H9 (cell line): ENCODE measurements at regions not wholly inside any gene's neighbourhood (a gene's known extent, or its start where the extent isn't known, plus 50 kb on each side); places are given as distances from the start of the nearest gene placed in this dataset.
A peak's percentile ranks its signal among the peaks of the same experiment; 100 is the strongest.

Experiments used
- DNase-seq: peaks from one replicate; pipeline ENCODE4 v3.0.0-alpha.2; 2017
- H2AFZ ChIP-seq: one replicate; pipeline ENCODE4 v1.6.1; 2013; ENCODE audit warnings: mild to moderate bottlenecking, low read length, control low read depth, moderate library complexity
- H2AK5ac ChIP-seq: 2 replicates; pipeline ENCODE4 v1.6.1; 2013; ENCODE audit warnings: low read length, control low read depth, mixed read lengths; ENCODE audit not compliant: insufficient read length
- H2BK120ac ChIP-seq: one replicate; pipeline ENCODE4 v1.6.1; 2013; ENCODE audit warnings: low read depth, mild to moderate bottlenecking, low read length, control low read depth, inconsistent platforms; ENCODE audit not compliant: poor library complexity, severe bottlenecking
- H2BK12ac ChIP-seq: 2 replicates; pipeline ENCODE4 v1.6.1; 2013; ENCODE audit warnings: low read length, control low read depth, mixed read lengths, low read depth; ENCODE audit not compliant: insufficient read length
- H2BK15ac ChIP-seq: 2 replicates; pipeline ENCODE4 v1.6.1; 2013; ENCODE audit warnings: low read depth, low read length, control low read depth
- H2BK20ac ChIP-seq: one replicate; pipeline ENCODE4 v1.6.1; 2013; ENCODE audit warnings: low read depth, mild to moderate bottlenecking, low read length, control low read depth, inconsistent platforms; ENCODE audit not compliant: poor library complexity, severe bottlenecking
- H2BK5ac ChIP-seq: 2 replicates; pipeline ENCODE4 v1.6.1; 2013; ENCODE audit warnings: low read length, control low read depth, mixed read lengths; ENCODE audit not compliant: insufficient read length
- H3K14ac ChIP-seq: 2 replicates; pipeline ENCODE4 v1.6.1; 2013; ENCODE audit warnings: low read length, control low read depth; ENCODE audit not compliant: insufficient read depth
- H3K18ac ChIP-seq: 2 replicates; pipeline ENCODE4 v1.6.1; 2013; ENCODE audit warnings: low read depth, mild to moderate bottlenecking, mixed read lengths, low read length, control low read depth; ENCODE audit not compliant: insufficient read length
- H3K23ac ChIP-seq: 2 replicates; pipeline ENCODE4 v1.6.1; 2013; ENCODE audit warnings: low read length, control low read depth, mixed read lengths, low read depth; ENCODE audit not compliant: insufficient read length
- H3K23me2 ChIP-seq: 2 replicates; pipeline ENCODE4 v1.6.1; 2013; ENCODE audit warnings: low read depth, mild to moderate bottlenecking, mixed read lengths, low read length, control low read depth; ENCODE audit not compliant: insufficient read length, poor library complexity, severe bottlenecking
- H3K27ac ChIP-seq: 2 replicates; pipeline ENCODE4 v1.5.1; 2013; ENCODE audit warnings: low read length, control low read depth, mixed read lengths, low read depth; ENCODE audit not compliant: insufficient read length
- H3K27me3 ChIP-seq: 2 replicates; pipeline ENCODE4 v1.6.1; 2013; ENCODE audit warnings: low read length, control low read depth, inconsistent platforms; ENCODE audit not compliant: insufficient read depth
- H3K4ac ChIP-seq: 2 replicates; pipeline ENCODE4 v1.6.1; 2013; ENCODE audit warnings: low read depth, mild to moderate bottlenecking, control low read depth, inconsistent platforms, low read length, moderate library complexity
- H3K4me1 ChIP-seq: 2 replicates; pipeline ENCODE4 v1.6.1; 2013; ENCODE audit warnings: low read length, control low read depth, inconsistent platforms; ENCODE audit not compliant: insufficient read depth
- H3K4me2 ChIP-seq: 2 replicates; pipeline ENCODE4 v1.6.1; 2013; ENCODE audit warnings: low read length, control low read depth, mixed read lengths; ENCODE audit not compliant: insufficient read length, insufficient read depth
- H3K56ac ChIP-seq: 2 replicates; pipeline ENCODE4 v1.6.1; 2013; ENCODE audit warnings: low read depth, mild to moderate bottlenecking, mixed read lengths, low read length, control low read depth; ENCODE audit not compliant: insufficient read length
- H3K79me1 ChIP-seq: 2 replicates; pipeline ENCODE4 v1.6.1; 2013; ENCODE audit warnings: low read depth, mild to moderate bottlenecking, moderate library complexity, low read length, control low read depth, inconsistent platforms; ENCODE audit not compliant: insufficient read depth, poor library complexity, severe bottlenecking
- H3K79me2 ChIP-seq: 2 replicates; pipeline ENCODE4 v1.6.1; 2013; ENCODE audit warnings: low read length, control low read depth, inconsistent platforms; ENCODE audit not compliant: insufficient read depth
- H3K9ac ChIP-seq: 2 replicates; pipeline ENCODE4 v1.6.1; 2013; ENCODE audit warnings: low read length, control low read depth, mixed read lengths; ENCODE audit not compliant: insufficient read length; ENCODE audit errors: extremely low read depth
- H3K9me3 ChIP-seq: one replicate; pipeline ENCODE4 v1.6.1; 2013; ENCODE audit warnings: low read depth, low read length, inconsistent platforms; ENCODE audit not compliant: control insufficient read depth
- H3T11ph ChIP-seq: one replicate; pipeline ENCODE4 v1.6.1; 2013; ENCODE audit warnings: mild to moderate bottlenecking, low read length, control low read depth, inconsistent platforms
- H4K20me1 ChIP-seq: one replicate; pipeline ENCODE4 v1.6.1; 2013; ENCODE audit not compliant: control insufficient read depth, insufficient read length, insufficient read depth
- H4K5ac ChIP-seq: 2 replicates; pipeline ENCODE4 v1.6.1; 2013; ENCODE audit warnings: low read depth, mild to moderate bottlenecking, mixed read lengths, low read length, control low read depth; ENCODE audit not compliant: insufficient read length
- H4K8ac ChIP-seq: replicated peaks from 2 replicates; pipeline ENCODE4 v1.6.1; 2013; ENCODE audit warnings: low read length, control low read depth, mixed read lengths, low read depth; ENCODE audit not compliant: insufficient read length
- H4K91ac ChIP-seq: 2 replicates; pipeline ENCODE4 v1.6.1; 2013; ENCODE audit warnings: low read depth, mild to moderate bottlenecking, moderate library complexity, mixed read lengths, low read length, control low read depth; ENCODE audit not compliant: insufficient read length
- H3K27ac Mint-ChIP-seq, 3 experiments: 2 replicates in 2 of 3; 3 replicates in 1 of 3; pipeline ENCODE4 v1.8.0; 2020 to 2021; ENCODE audit warnings: mixed read lengths in 3 of 3, mild to moderate bottlenecking in 1 of 3, moderate library complexity in 1 of 3
- H3K27me3 Mint-ChIP-seq: 2 replicates; pipeline ENCODE4 v1.8.0; 2021; ENCODE audit warnings: low read depth, mild to moderate bottlenecking, moderate library complexity, mixed read lengths
- H3K36me3 Mint-ChIP-seq, 3 experiments: 2 replicates in 2 of 3; 3 replicates in 1 of 3; pipeline ENCODE4 v1.8.0; 2020 to 2021; ENCODE audit warnings: low read depth in 3 of 3, mixed read lengths in 3 of 3; ENCODE audit not compliant: insufficient read depth in 1 of 3
- H3K4me1 Mint-ChIP-seq, 2 experiments: 2 replicates each; pipeline ENCODE4 v1.8.0; 2020; ENCODE audit warnings: mixed read lengths in 2 of 2
- H3K4me3 Mint-ChIP-seq, 2 experiments: 2 replicates in 1 of 2; 3 replicates in 1 of 2; pipeline ENCODE4 v1.8.0; 2020 to 2021; ENCODE audit warnings: mild to moderate bottlenecking in 2 of 2, mixed read lengths in 2 of 2, moderate library complexity in 1 of 2
- H3K9me3 Mint-ChIP-seq, 2 experiments: 2 replicates in 1 of 2; 3 replicates in 1 of 2; pipeline ENCODE4 v1.8.0; 2020; ENCODE audit warnings: mild to moderate bottlenecking in 2 of 2, mixed read lengths in 2 of 2, moderate library complexity in 1 of 2
- WGBS: extraction: QIAGEN DNeasy Blood & Tissue Kit; methylation state at CpG from one replicate; pipeline ENCODE4 v1.1.7; 2013; ENCODE audit warnings: missing lambda C conversion rate, low lambda C conversion rate, mixed read lengths; ENCODE audit not compliant: insufficient read length; ENCODE audit errors: extremely low coverage; 5-methylcytosine and 5-hydroxymethylcytosine counted together
- TF ChIP-seq, protein P1 (sequence below): fragments of 200-600 bp; sonication (generic); conservative IDR thresholded peaks from 3 replicates; pipeline ENCODE4 v1.8.0; 2021; ENCODE audit warnings: antibody characterized with exemption, mild to moderate bottlenecking

GRCh38 chr9:100774962-100775361, 197.1 kb downstream of the CAVIN4 start:
- Histone ChIP-seq H3K23me2 (no peaks in the 10 kb centered on the region), H2BK15ac (no peak overlapping the region), H4K20me1 (no peaks in the 10 kb centered on the region), H2BK5ac (no peak overlapping the region), H2AK5ac (no peak overlapping the region), H3K27ac (no peak overlapping the region), H3K79me1 (no peaks in the 10 kb centered on the region), H3K9me3 (no peaks in the 10 kb centered on the region), H2BK120ac (no peak overlapping the region), H4K8ac (no peak overlapping the region), H2AFZ (no peak overlapping the region), H3K23ac (no peak overlapping the region), H3K27me3 (no peaks in the 10 kb centered on the region), H3K56ac (no peak overlapping the region), H3K4me1 (peaks cover 3% of the 10 kb centered on the region; the same call in 1 of the 2 replicates), H4K5ac (no peak overlapping the region), H3K79me2 (no peaks in the 10 kb centered on the region), H3K4me2 (no peak overlapping the region), H4K91ac (no peak overlapping the region), H2BK12ac (no peak overlapping the region), H3K4ac (no peak overlapping the region), H3K14ac (no peak overlapping the region), H3T11ph (no peak overlapping the region), H3K18ac (no peak overlapping the region), H3K9ac (no peak overlapping the region), H2BK20ac (no peak overlapping the region)
- H3K27ac Mint-ChIP-seq, result no peak overlapping the region
- no peaks in the 10 kb centered on the region; a peak in 1 of 7 replicates for H3K36me3 Mint-ChIP-seq
- H3K4me3 Mint-ChIP-seq, result no peak overlapping the region
- H3K27me3 Mint-ChIP-seq, result peaks cover 1% of the 10 kb centered on the region; the same call in 1 of the 2 replicates
- TF ChIP-seq, protein P1, sequence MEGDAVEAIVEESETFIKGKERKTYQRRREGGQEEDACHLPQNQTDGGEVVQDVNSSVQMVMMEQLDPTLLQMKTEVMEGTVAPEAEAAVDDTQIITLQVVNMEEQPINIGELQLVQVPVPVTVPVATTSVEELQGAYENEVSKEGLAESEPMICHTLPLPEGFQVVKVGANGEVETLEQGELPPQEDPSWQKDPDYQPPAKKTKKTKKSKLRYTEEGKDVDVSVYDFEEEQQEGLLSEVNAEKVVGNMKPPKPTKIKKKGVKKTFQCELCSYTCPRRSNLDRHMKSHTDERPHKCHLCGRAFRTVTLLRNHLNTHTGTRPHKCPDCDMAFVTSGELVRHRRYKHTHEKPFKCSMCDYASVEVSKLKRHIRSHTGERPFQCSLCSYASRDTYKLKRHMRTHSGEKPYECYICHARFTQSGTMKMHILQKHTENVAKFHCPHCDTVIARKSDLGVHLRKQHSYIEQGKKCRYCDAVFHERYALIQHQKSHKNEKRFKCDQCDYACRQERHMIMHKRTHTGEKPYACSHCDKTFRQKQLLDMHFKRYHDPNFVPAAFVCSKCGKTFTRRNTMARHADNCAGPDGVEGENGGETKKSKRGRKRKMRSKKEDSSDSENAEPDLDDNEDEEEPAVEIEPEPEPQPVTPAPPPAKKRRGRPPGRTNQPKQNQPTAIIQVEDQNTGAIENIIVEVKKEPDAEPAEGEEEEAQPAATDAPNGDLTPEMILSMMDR, result no peak
- DNase-seq, result peak; percentile 27
- peaks cover 14 to 23% of the 10 kb centered on the region in 2 experiments for H3K4me1 Mint-ChIP-seq
- no CpG with 5 or more reads among the region's 1 CpG for WGBS
- H3K9me3 Mint-ChIP-seq, result no peaks in the 10 kb centered on the region
